CD8-positive, alpha-beta memory T cell (primary cell): ENCODE measurements at regions not wholly inside any gene's neighbourhood (a gene's known extent, or its start where the extent isn't known, plus 50 kb on each side); places are given as distances from the start of the nearest gene placed in this dataset.

ENCODE experiments used
- CTCF ChIA-PET: fragments of 350-600 bp; sonication (Branson Sonifier 250); formaldehyde crosslinking; loops from one replicate; lab custom pipeline; 2021; ENCODE audit warnings: antibody characterized with exemption; lab: Charles Lee
- POLR2A ChIA-PET: fragments of 350-600 bp; sonication (Branson Sonifier 250); formaldehyde crosslinking; loops from one replicate; lab custom pipeline; 2021; ENCODE audit warnings: antibody characterized with exemption; lab: Charles Lee
- DNase-seq, 5 donors: peaks; one replicate each; pipeline versions ENCODE4 v3.0.0 to v3.0.0-alpha.2; 2020 to 2022; ENCODE audit warnings: mixed read lengths in 1 of 5
- H3K27ac ChIP-seq: one replicate; pipeline ENCODE4 v1.7.0; 2013; ENCODE audit warnings: low read depth, mild to moderate bottlenecking, low read length, moderate library complexity
- H3K27me3 ChIP-seq: 2 replicates; pipeline ENCODE4 v1.7.0; 2013; ENCODE audit warnings: low read length, mild to moderate bottlenecking; ENCODE audit not compliant: insufficient read depth, poor library complexity, severe bottlenecking
- H3K36me3 ChIP-seq: 2 replicates; pipeline ENCODE4 v1.7.0; 2013; ENCODE audit warnings: mild to moderate bottlenecking, low read length, moderate library complexity; ENCODE audit not compliant: insufficient read depth
- H3K4me1 ChIP-seq: 2 replicates; pipeline ENCODE4 v1.7.0; 2013; ENCODE audit warnings: mild to moderate bottlenecking, low read length, moderate library complexity; ENCODE audit not compliant: insufficient read depth
- H3K4me3 ChIP-seq: 2 replicates; pipeline ENCODE4 v1.7.0; 2013; ENCODE audit warnings: mild to moderate bottlenecking, low read length
- H3K9me3 ChIP-seq: 2 replicates; pipeline ENCODE4 v1.7.0; 2013; ENCODE audit warnings: mild to moderate bottlenecking, low read length
- H3K27ac Mint-ChIP-seq, 8 donors: one replicate each; pipeline ENCODE4 v1.8.0; 2020 to 2021; ENCODE audit warnings: mixed read lengths in 8 of 8, mild to moderate bottlenecking in 6 of 8, inconsistent platforms in 3 of 8, moderate library complexity in 3 of 8
- H3K27me3 Mint-ChIP-seq, 2 donors: one replicate each; pipeline ENCODE4 v1.8.0; 2020 to 2021; ENCODE audit warnings: mixed read lengths in 2 of 2, mild to moderate bottlenecking in 1 of 2, moderate library complexity in 1 of 2
- H3K36me3 Mint-ChIP-seq, 3 donors: one replicate each; pipeline ENCODE4 v1.8.0; 2020 to 2021; ENCODE audit warnings: mixed read lengths in 3 of 3, inconsistent platforms in 1 of 3, mild to moderate bottlenecking in 1 of 3
- H3K4me1 Mint-ChIP-seq, 3 donors: one replicate each; pipeline ENCODE4 v1.8.0; 2020 to 2021; ENCODE audit warnings: mixed read lengths in 3 of 3, inconsistent platforms in 1 of 3, mild to moderate bottlenecking in 1 of 3
- H3K4me3 Mint-ChIP-seq, 7 donors: one replicate each; pipeline ENCODE4 v1.8.0; 2020 to 2021; ENCODE audit warnings: mixed read lengths in 7 of 7, mild to moderate bottlenecking in 6 of 7, moderate library complexity in 4 of 7, inconsistent platforms in 2 of 7
- H3K9me3 Mint-ChIP-seq, 5 donors: one replicate each; pipeline ENCODE4 v1.8.0; 2020 to 2022; ENCODE audit warnings: mixed read lengths in 5 of 5, mild to moderate bottlenecking in 3 of 5, moderate library complexity in 2 of 5, inconsistent platforms in 1 of 5

- POLR2A ChIA-PET = no interaction called here
- Histone ChIP-seq H3K36me3 (no peaks in the 10 kb centered on the region), H3K27ac (no peak overlapping the region), H3K27me3 (no peaks in the 10 kb centered on the region), H3K4me3 (no peak overlapping the region), H3K4me1 (no peaks in the 10 kb centered on the region), H3K9me3 (no peaks in the 10 kb centered on the region)
- no peaks in the 10 kb centered on the region for H3K4me1 Mint-ChIP-seq
- H3K4me3 Mint-ChIP-seq = no peak overlapping the region
- H3K9me3 Mint-ChIP-seq = peaks cover 0 to 8% (median 4%) of the 10 kb centered on the region in 5 donors
- H3K27me3 Mint-ChIP-seq = peaks cover 3 to 12% of the 10 kb centered on the region in 2 donors
- DNase-seq = no peak
- CTCF ChIA-PET = no interaction called here
- no peaks in the 10 kb centered on the region for H3K36me3 Mint-ChIP-seq
- H3K27ac Mint-ChIP-seq = no peak overlapping the region
These were observed 144.4 kb downstream of the PTBP2 start for GRCh38 chr1:96865731-96866685.

GRCh38 chr1:96872757-96873156, 151.2 kb downstream of the PTBP2 start:
- Histone ChIP-seq H3K4me1 (no peaks in the 10 kb centered on the region), H3K27me3 (no peaks in the 10 kb centered on the region), H3K27ac (no peak overlapping the region), H3K36me3 (no peaks in the 10 kb centered on the region), H3K4me3 (no peak overlapping the region), H3K9me3 (peaks cover 5% of the 10 kb centered on the region)
- ChIA-PET POLR2A (no interaction called here), CTCF (no interaction called here)
- Mint-ChIP-seq H3K27me3 (peaks cover 3 to 14% of the 10 kb centered on the region in 2 donors), H3K9me3 (peaks cover 11 to 22% (median 16%) of the 10 kb centered on the region in 5 donors), H3K4me3 (no peak overlapping the region), H3K36me3 (no peaks in the 10 kb centered on the region), H3K27ac (no peak overlapping the region), H3K4me1 (no peaks in the 10 kb centered on the region)
- DNase-seq = no peak

GRCh38 chr1:96878640-96879039, 157.1 kb downstream of the PTBP2 start:
- Mint-ChIP-seq H3K27me3 (peaks cover 3 to 14% of the 10 kb centered on the region in 2 donors), H3K4me1 (no peaks in the 10 kb centered on the region), H3K36me3 (peaks cover 0 to 1% (median 0%) of the 10 kb centered on the region in 3 donors), H3K4me3 (no peak overlapping the region), H3K9me3 (peaks cover 3 to 9% (median 6%) of the 10 kb centered on the region in 5 donors), H3K27ac (no peak overlapping the region)
- Histone ChIP-seq H3K27me3 (no peaks in the 10 kb centered on the region), H3K36me3 (no peaks in the 10 kb centered on the region), H3K27ac (no peak overlapping the region), H3K4me1 (no peaks in the 10 kb centered on the region), H3K9me3 (no peaks in the 10 kb centered on the region), H3K4me3 (no peak overlapping the region)
- POLR2A ChIA-PET = no interaction called here
- DNase-seq = no peak
- CTCF ChIA-PET = no interaction called here

GRCh38 chr1:96880626-96881025, 159.0 kb downstream of the PTBP2 start:
- H3K27ac Mint-ChIP-seq = no peak overlapping the region
- DNase-seq = no peak

GRCh38 chr1:96882096-96882495, 160.5 kb downstream of the PTBP2 start:
- H3K27ac ChIP-seq = no peak overlapping the region
- CTCF ChIA-PET = no interaction called here
- DNase-seq = no peak
- H3K9me3 Mint-ChIP-seq = peaks cover 3 to 6% (median 3%) of the 10 kb centered on the region in 5 donors
- no peak overlapping the region for H3K27ac Mint-ChIP-seq
- H3K4me3 Mint-ChIP-seq = no peak overlapping the region
- no peaks in the 10 kb centered on the region for H3K4me1 ChIP-seq
- no peak overlapping the region for H3K4me3 ChIP-seq
- H3K27me3 Mint-ChIP-seq = peaks cover 0 to 3% of the 10 kb centered on the region in 2 donors
- H3K4me1 Mint-ChIP-seq = no peaks in the 10 kb centered on the region
- no peaks in the 10 kb centered on the region for H3K27me3 ChIP-seq
- POLR2A ChIA-PET = no interaction called here
- H3K36me3 Mint-ChIP-seq = peaks cover 0 to 1% (median 0%) of the 10 kb centered on the region in 3 donors
- H3K36me3 ChIP-seq = no peaks in the 10 kb centered on the region
- H3K9me3 ChIP-seq = no peaks in the 10 kb centered on the region

More at GRCh38 chr1:96880626-96881025, 159.0 kb downstream of the PTBP2 start:
- H3K4me1 Mint-ChIP-seq = no peaks in the 10 kb centered on the region
- H3K36me3 Mint-ChIP-seq = peaks cover 0 to 1% (median 0%) of the 10 kb centered on the region in 3 donors
- no peaks in the 10 kb centered on the region for H3K36me3 ChIP-seq
- no peaks in the 10 kb centered on the region for H3K27me3 ChIP-seq
- H3K9me3 Mint-ChIP-seq = peaks cover 3 to 6% (median 3%) of the 10 kb centered on the region in 5 donors
- H3K4me3 Mint-ChIP-seq = no peak overlapping the region
- H3K9me3 ChIP-seq = no peaks in the 10 kb centered on the region
- ChIA-PET CTCF (no interaction called here), POLR2A (no interaction called here)
- no peaks in the 10 kb centered on the region for H3K4me1 ChIP-seq
- H3K27me3 Mint-ChIP-seq = peaks cover 3 to 14% of the 10 kb centered on the region in 2 donors
- H3K27ac ChIP-seq = no peak overlapping the region
- H3K4me3 ChIP-seq = no peak overlapping the region

GRCh38 chr1:96886474-96886873, 164.9 kb downstream of the PTBP2 start:
- H3K4me1 Mint-ChIP-seq = no peaks in the 10 kb centered on the region
- Histone ChIP-seq H3K4me3 (no peak overlapping the region), H3K9me3 (no peaks in the 10 kb centered on the region), H3K27ac (no peak overlapping the region), H3K36me3 (no peaks in the 10 kb centered on the region), H3K27me3 (no peaks in the 10 kb centered on the region), H3K4me1 (no peaks in the 10 kb centered on the region)
- H3K36me3 Mint-ChIP-seq = no peaks in the 10 kb centered on the region
- H3K9me3 Mint-ChIP-seq = peaks cover 0 to 11% (median 5%) of the 10 kb centered on the region in 5 donors
- DNase-seq = no peak
- ChIA-PET POLR2A (no interaction called here), CTCF (no interaction called here)
- no peak overlapping the region for H3K4me3 Mint-ChIP-seq
- H3K27me3 Mint-ChIP-seq = no peaks in the 10 kb centered on the region
- no peak overlapping the region for H3K27ac Mint-ChIP-seq

- DNase-seq = no peak
- CTCF ChIA-PET = no interaction called here
- POLR2A ChIA-PET = no interaction called here
- H3K27me3 Mint-ChIP-seq = peaks cover 0 to 2% of the 10 kb centered on the region in 2 donors
- no peaks in the 10 kb centered on the region for H3K4me1 ChIP-seq
- H3K27ac ChIP-seq = no peak overlapping the region
- H3K4me1 Mint-ChIP-seq = no peaks in the 10 kb centered on the region
- H3K36me3 ChIP-seq = no peaks in the 10 kb centered on the region
- no peak overlapping the region for H3K4me3 ChIP-seq
- H3K27me3 ChIP-seq = no peaks in the 10 kb centered on the region
- H3K9me3 ChIP-seq = no peaks in the 10 kb centered on the region
- H3K27ac Mint-ChIP-seq = no peak overlapping the region
- H3K36me3 Mint-ChIP-seq = no peaks in the 10 kb centered on the region
- H3K9me3 Mint-ChIP-seq = peaks cover 0 to 14% (median 10%) of the 10 kb centered on the region in 5 donors
- no peak overlapping the region for H3K4me3 Mint-ChIP-seq
These were observed 165.9 kb downstream of the PTBP2 start for GRCh38 chr1:96887501-96887900.

GRCh38 chr1:96901783-96902363, 180.3 kb downstream of the PTBP2 start:
- CTCF ChIA-PET = no interaction called here
- POLR2A ChIA-PET = no interaction called here
- no peak for DNase-seq

More at GRCh38 chr1:96901783-96902363, 180.3 kb downstream of the PTBP2 start:
- peaks cover 4% of the 10 kb centered on the region for H3K9me3 ChIP-seq
- Mint-ChIP-seq H3K27me3 (peaks cover 2 to 6% of the 10 kb centered on the region in 2 donors), H3K4me1 (no peaks in the 10 kb centered on the region), H3K4me3 (no peak overlapping the region), H3K9me3 (peaks cover 8 to 16% (median 12%) of the 10 kb centered on the region in 5 donors), H3K27ac (no peak overlapping the region), H3K36me3 (no peaks in the 10 kb centered on the region)
- no peaks in the 10 kb centered on the region for H3K4me1 ChIP-seq
- no peak overlapping the region for H3K4me3 ChIP-seq
- H3K27me3 ChIP-seq = no peaks in the 10 kb centered on the region
- no peak overlapping the region for H3K27ac ChIP-seq
- H3K36me3 ChIP-seq = no peaks in the 10 kb centered on the region
